ENCODE measurements at regions not wholly inside any gene's neighbourhood (a gene's known extent, or its start where the extent isn't known, plus 50 kb on each side); places are given as distances from the start of the nearest gene placed in this dataset.

GRCh38 chr13:29959086-29959485, 108.7 kb upstream of the UBL3 start:
- CTCF ChIA-PET, result no interaction called here
- Histone ChIP-seq H3K27me3 (ENCODE audit: control insufficient read depth, insufficient read depth, low read length) (no peaks in the 10 kb centered on the region), H3K9me3 (ENCODE audit: control insufficient read depth, insufficient read depth, low read depth, low read length) (no peaks in the 10 kb centered on the region), H3K27ac (ENCODE audit: low read length) (no peak overlapping the region), H3K4me3 (ENCODE audit: low read depth in 2 of 2, low read length in 2 of 2) (no peak overlapping the region), H3K36me3 (ENCODE audit: control insufficient read depth, insufficient read depth, low read length) (no peaks in the 10 kb centered on the region), H3K4me1 (ENCODE audit: control insufficient read depth, insufficient read depth, low read length) (no peaks in the 10 kb centered on the region)
- intact Hi-C loops (cut with micrococcal nuclease; ENCODE audit: unreplicated experiment) (no loop called here), in situ Hi-C loops (cut with HindIII; ENCODE audit: low pct_unique_long_range_greater_than_20kb, low sequenced_read_pairs) (no loop called here)
- BruUV-seq (replicated peaks), result no TSS peak
- POLR2A ChIA-PET, result no interaction called here
- ATAC-seq (no peak), DNase-seq (ENCODE audit: low read depth, low spot score) (no peak)
- TF ChIP-seq REST (IDR thresholded peaks at IDR 0.05; ENCODE audit: insufficient read depth in 1 of 2, low read depth in 2 of 2, low read length in 1 of 2), result no peak
- TF ChIP-seq POLR2AphosphoS5 (IDR thresholded peaks at IDR 0.05; ENCODE audit: low read depth, low read length), result no peak
- no peak for TF ChIP-seq CTCF (IDR thresholded peaks at IDR 0.05)
- TF ChIP-seq SIN3A (IDR thresholded peaks at IDR 0.05; ENCODE audit: borderline replicate concordance, insufficient read depth, low read depth, low read length), result no peak
- no peak for TF ChIP-seq TCF7L2 (IDR thresholded peaks at IDR 0.05; ENCODE audit: low read depth, low read length)

GRCh38 chr13:29958476-29958875, 108.1 kb upstream of the UBL3 start:
- no peaks in the 10 kb centered on the region for H3K36me3 ChIP-seq (ENCODE audit: control insufficient read depth, insufficient read depth, low read length)
- ChIA-PET POLR2A (no interaction called here), CTCF (no interaction called here)
- H3K9me3 ChIP-seq (ENCODE audit: control insufficient read depth, insufficient read depth, low read depth, low read length), result no peaks in the 10 kb centered on the region
- H3K27me3 ChIP-seq (ENCODE audit: control insufficient read depth, insufficient read depth, low read length), result no peaks in the 10 kb centered on the region
- DNase-seq (ENCODE audit: low read depth, low spot score), result no peak
- intact Hi-C loops (cut with micrococcal nuclease; ENCODE audit: unreplicated experiment), result no loop called here
- no peak for ATAC-seq
- no peak overlapping the region for H3K4me3 ChIP-seq (ENCODE audit: low read depth in 2 of 2, low read length in 2 of 2)
- TF ChIP-seq SIN3A (IDR thresholded peaks at IDR 0.05; ENCODE audit: borderline replicate concordance, insufficient read depth, low read depth, low read length) (no peak), REST (IDR thresholded peaks at IDR 0.05; ENCODE audit: insufficient read depth in 1 of 2, low read depth in 2 of 2, low read length in 1 of 2) (no peak), TCF7L2 (IDR thresholded peaks at IDR 0.05; ENCODE audit: low read depth, low read length) (no peak), POLR2AphosphoS5 (IDR thresholded peaks at IDR 0.05; ENCODE audit: low read depth, low read length) (no peak), CTCF (IDR thresholded peaks at IDR 0.05) (no peak)
- no peaks in the 10 kb centered on the region for H3K4me1 ChIP-seq (ENCODE audit: control insufficient read depth, insufficient read depth, low read length)
- no TSS peak for BruUV-seq (replicated peaks)
- H3K27ac ChIP-seq (ENCODE audit: low read length), result no peak overlapping the region
- in situ Hi-C loops (cut with HindIII; ENCODE audit: low pct_unique_long_range_greater_than_20kb, low sequenced_read_pairs), result no loop called here
